WI38 (cell line): ENCODE measurements at regions not wholly inside any gene's neighbourhood (a gene's known extent, or its start where the extent isn't known, plus 50 kb on each side); places are given as distances from the start of the nearest gene placed in this dataset.

Experiments
- H3K4me3 ChIP-seq: 2 replicates; pipeline ENCODE4 v1.5.1; 2011; ENCODE audit warnings: low read depth, mild to moderate bottlenecking, control low read depth, low read length
- CTCF ChIP-seq: IDR thresholded peaks from 2 replicates; pipeline ENCODE4 v1.5.1; 2012; ENCODE audit warnings: low read depth, mild to moderate bottlenecking, control low read depth, low read length

GRCh38 chr6:16974704-16975359 lies 127.0 kb upstream of the STMND1 start:
- TF ChIP-seq CTCF: no peak
- H3K4me3 ChIP-seq: no peak overlapping the region

- TF ChIP-seq CTCF: no peak
- H3K4me3 ChIP-seq: no peak overlapping the region
These were observed 127.5 kb upstream of the STMND1 start for GRCh38 chr6:16974387-16974673.

GRCh38 chr6:16973545-16974386 lies 128.1 kb upstream of the STMND1 start:
- no peak for TF ChIP-seq CTCF

GRCh38 chr6:16973051-16973450 lies 128.8 kb upstream of the STMND1 start:
- no peak for TF ChIP-seq CTCF

More at GRCh38 chr6:16973545-16974386, 128.1 kb upstream of the STMND1 start:
- no peak overlapping the region for H3K4me3 ChIP-seq

GRCh38 chr6:16972535-16972934 lies 129.3 kb upstream of the STMND1 start:
- no peak for TF ChIP-seq CTCF

More at GRCh38 chr6:16973051-16973450, 128.8 kb upstream of the STMND1 start:
- no peak overlapping the region for H3K4me3 ChIP-seq

GRCh38 chr6:16969699-16970655 lies 131.9 kb upstream of the STMND1 start:
- no peak overlapping the region for H3K4me3 ChIP-seq
- no peak for TF ChIP-seq CTCF

More at GRCh38 chr6:16972535-16972934, 129.3 kb upstream of the STMND1 start:
- H3K4me3 ChIP-seq: no peak overlapping the region
